HG03342 (cell line): ENCODE measurements at regions not wholly inside any gene's neighbourhood (a gene's known extent, or its start where the extent isn't known, plus 50 kb on each side); places are given as distances from the start of the nearest gene placed in this dataset.

Experiments used
- ATAC-seq: cut with Tn5 transposase; IDR thresholded peaks from one replicate; pipeline ENCODE4 v1.9.1; 2021; ENCODE audit warnings: mild to moderate bottlenecking, moderate library complexity; ENCODE audit not compliant: unreplicated experiment

- no peak for ATAC-seq
Measured at GRCh38 chr7:21084286-21084685, 297.6 kb upstream of the SP8 start.

GRCh38 chr7:21086688-21087087, 300.0 kb upstream of the SP8 start:
- no peak for ATAC-seq

DNA sequence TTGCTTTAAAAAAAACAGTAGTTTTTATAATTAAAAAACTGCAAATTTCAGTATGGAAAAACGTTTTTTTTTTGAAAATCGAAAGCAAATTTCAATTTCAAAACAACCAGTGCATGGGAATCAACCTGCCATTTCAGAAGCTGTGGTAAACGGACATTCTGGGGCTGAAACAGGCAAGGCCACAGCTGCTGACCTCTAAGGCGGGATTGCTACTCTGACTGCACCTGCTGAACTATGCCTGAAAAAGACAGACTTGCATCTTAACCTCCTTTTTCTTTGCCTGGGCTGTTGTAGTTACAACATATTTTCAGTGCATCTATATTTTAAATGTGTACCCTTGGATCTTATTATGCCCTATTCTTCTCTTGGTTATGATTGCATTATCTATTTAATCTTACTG, 303.0 kb upstream of the SP8 start:
- no peak for ATAC-seq

DNA sequence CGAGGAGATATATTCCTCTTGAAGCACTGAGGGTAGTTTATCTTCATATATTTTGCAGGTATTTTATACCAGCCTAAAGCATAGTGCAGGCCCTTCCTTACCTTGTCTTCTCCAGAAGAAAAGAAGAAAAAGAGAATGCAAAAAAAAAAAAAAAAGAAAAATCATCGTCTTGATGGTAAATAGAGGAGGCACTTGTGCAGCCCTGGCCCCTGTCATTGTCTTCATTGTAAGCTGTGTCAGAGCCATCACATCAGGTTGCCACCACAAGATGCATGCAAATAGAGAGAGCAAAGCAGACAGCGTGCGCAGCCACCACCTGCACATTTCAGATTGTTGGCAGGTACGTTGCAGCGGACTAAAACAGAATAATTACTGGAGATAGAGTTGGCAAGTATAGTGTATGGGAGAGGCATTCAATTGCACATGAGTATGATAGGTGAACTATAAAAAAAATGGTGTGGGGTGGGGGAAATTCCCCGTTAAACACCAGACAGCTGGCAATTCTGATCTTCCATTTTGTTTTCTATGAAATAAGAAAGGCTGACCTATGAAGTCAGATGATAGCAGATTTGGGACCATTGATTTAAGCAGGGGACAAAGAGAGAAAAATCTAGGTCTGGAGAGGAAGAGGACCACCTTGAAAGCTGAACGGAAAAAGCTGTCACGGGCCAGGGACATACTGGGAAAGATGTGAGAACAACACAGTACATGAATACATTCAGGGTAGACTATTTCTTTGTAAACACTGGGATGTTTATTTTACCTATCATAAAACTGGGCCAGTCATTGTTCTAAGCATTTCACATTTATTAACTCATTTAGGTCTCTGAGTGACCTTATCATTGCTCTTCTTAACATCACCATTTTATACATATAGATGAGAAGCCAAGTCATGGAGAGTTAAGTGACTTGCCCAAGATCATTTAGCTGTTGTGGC, 306.3 kb upstream of the SP8 start:
- no peak for ATAC-seq

- no peak for ATAC-seq
Measured at GRCh38 chr7:21094589-21094988, 307.9 kb upstream of the SP8 start.

- ATAC-seq, result no peak
Measured at GRCh38 chr7:21099432-21099831, 312.7 kb upstream of the SP8 start.

- no peak for ATAC-seq
Measured at GRCh38 chr7:21099955-21100354, 313.3 kb upstream of the SP8 start.

DNA sequence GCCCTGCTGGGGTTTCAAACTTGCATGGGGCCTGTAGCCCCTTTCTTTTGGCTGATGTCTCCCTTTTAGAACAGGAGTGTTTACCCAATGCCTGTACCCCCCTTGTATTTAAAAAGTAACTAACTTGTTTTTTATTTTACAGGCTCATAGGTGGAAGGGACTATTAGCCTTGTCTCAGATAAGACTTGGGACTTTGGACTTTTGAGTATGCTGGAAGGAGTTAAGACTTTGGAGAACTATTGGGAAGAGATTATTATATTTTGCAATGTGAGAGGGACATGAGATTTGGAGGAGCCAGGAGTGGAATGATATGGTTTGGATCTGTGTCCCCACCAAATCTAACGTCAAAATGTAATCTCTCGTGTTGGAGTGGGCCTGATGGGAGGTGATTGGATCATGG, 314.9 kb upstream of the SP8 start:
- ATAC-seq, result no peak

DNA sequence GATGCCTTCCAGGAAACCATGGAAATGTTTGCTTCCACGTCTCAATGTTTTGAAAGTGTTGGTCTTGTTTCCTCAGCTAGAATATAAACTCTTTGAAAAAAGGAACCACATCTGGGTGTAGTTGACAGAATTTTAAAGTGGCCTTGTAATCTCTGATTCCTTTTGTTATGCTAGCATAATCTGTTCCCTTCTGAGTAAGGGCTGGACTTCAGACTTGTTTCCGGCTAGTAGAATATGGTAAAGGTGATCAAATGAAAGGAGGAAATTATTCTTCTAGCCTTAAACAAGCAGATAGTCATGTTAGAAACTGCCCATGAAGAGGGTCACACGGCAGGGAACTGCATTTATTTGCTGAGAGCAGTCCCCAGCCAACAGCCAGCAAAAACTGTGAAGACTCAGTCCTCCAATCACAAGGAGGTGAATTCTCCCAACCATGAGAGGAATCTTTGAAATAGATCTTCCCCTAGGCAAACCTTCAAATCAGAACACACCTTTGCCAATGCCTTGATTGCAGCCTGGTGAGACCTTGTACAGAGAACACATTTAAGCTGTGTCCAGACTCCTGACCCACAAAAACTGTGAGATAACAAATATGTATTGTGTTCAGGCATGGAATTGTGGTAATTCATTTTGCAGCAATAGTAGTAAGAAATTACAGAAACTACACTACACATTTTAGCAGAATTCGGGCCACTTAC, 316.9 kb upstream of the SP8 start:
- no peak for ATAC-seq

DNA sequence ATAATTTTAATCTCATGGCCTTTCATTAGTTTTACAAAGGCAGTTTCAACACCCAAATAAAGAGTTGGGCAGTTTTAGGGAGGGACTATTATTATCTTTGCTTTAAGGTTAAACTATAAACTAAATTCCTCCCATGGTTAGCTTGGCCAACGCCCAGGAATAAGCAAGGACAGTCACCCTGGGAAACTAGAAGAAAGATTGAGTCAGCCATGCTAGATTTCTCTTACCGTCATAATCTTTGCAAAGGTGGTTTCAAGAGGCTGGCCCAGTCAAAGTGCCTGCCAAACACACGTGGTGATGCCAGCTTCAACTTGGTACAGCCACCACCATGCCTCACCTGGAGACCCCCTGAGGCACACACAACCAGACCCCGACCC, 317.4 kb upstream of the SP8 start:
- ATAC-seq, result no peak

DNA sequence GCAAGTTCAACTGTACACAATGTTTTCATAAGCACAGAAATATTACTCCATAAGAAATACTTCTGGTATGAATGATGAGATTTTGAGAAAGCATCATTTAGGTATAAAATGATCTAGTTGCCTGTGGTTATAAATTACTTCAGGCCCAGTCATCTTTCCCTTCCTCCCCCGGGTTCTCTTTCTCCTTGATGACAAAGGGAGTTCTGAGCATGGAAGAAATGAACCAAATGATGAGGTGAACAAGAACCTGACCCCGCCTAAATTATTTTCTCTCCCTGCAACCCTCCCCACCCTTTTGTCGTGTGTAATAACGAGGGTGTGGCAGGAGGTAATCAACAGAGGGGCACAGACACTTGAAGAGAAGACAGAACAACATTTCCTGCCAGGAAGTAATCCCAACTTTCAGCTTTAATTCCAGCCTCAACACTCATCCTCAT, 319.6 kb upstream of the SP8 start:
- no peak for ATAC-seq

GRCh38 chr7:21107101-21107500, 320.4 kb upstream of the SP8 start:
- no peak for ATAC-seq

DNA sequence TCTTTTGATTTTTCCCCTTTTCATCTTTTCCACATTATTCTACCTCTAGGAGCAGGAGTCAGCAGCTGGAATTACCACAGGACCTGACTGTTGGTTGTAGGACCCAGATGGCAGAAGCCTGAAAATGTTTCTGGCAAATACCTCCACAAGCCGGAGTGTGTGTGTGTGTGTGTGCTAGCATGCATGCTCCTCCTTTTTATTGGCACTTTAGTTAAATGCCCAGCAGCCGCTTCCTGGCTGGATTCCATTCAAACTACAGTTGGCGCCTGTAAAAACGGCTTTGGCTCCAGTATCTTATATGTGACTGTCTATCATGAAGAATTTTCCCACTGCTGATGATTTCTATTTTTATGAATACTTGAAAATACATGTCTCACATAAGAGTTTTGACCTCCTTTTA, 319.7 kb upstream of the SP4 start:
- no peak for ATAC-seq

DNA sequence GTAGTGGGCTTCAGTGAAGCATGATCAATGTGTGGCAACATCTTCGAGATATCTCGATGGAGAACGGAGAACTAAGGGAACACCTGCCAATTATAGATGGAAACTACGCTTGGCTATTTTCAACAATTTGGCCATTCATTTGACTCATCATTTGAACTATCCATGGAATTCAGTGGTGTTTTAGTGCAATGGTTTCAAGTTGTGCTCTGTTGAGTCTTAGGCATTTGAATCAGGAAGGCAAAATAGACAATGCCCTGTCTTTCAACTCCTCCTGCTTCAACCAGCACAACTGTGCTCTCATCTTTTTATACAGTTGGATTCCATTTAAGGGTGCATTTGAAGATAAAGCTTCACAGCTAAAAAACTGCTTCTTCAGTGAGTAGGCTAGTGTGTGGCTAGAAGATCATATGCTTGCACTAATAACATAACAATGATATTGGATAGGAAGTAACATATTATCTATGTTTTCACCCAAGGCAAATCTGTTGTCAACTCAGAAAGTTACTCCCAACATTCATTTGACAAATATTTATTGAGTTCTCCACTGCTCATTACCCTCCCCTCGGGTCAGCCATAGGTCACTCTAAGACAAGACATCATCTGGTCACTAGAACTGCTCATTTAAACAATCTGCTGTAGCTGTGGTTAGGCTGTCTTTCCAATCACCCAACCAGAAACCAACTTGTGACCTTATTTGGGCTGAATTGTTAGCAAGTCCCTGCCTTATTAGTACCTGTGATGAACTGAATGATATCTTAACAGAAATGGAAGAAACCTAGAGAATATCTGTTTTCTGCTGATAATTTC, 314.1 kb upstream of the SP4 start:
- ATAC-seq, result no peak

GRCh38 chr7:21123586-21123985, 304.3 kb upstream of the SP4 start:
- ATAC-seq, result no peak

DNA sequence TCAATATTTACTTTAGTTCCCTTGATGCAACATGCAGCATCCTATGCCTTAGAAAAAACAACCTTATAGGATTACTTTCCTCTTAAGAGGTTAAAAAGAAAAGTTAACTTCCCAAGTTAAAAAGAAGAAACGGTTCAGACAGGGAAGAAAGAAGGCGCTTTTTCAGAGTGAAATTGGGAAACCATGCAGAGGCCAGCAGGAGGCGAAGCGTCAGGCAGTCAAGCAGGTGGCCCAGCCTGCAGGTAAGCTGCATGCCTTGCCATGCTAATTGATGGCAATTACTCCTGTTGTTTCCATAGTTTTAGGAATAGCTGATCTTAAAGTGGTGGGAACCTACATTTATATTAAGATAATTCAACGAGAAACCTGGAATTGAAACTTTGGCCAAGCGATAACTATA, 302.6 kb upstream of the SP4 start:
- no peak for ATAC-seq

DNA sequence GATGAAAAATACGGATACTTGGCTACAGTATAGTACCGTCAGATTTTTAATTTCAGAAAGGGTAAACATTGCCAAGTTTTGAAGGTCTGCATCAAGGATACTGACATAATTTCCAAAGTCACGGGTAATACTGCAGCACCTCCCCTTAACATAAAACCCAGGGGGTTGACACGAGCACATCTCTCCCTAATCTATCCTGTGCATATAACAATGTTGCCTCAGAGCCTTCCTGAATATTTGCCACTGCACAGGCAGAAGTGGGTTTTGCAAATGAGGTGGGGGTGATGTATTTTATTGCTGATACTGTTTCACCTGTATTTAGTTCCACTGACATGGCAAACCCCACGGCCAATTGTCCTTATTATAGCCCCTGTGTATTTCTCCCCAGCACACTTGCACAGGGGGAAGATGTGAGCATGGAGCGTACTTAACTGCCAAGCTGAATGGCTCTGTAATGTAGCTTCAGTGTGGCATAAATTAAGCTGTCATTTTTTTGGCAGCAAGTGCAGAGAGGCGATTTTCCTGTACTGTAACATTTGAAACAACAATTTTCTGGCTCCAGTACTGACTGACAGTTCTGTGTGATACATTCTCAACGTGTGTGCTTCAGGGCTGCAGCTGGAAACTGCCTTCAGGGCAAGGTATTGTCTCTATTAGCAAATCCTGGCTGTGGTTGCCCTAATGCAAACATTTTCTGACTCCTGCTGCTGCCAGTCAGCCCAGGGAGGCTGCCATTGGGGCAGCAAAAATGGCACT, 299.6 kb upstream of the SP4 start:
- ATAC-seq, result no peak

GRCh38 chr7:21131897-21132296, 296.0 kb upstream of the SP4 start:
- ATAC-seq, result no peak

- ATAC-seq, result no peak
Measured at GRCh38 chr7:21134631-21135030, 293.3 kb upstream of the SP4 start.

DNA sequence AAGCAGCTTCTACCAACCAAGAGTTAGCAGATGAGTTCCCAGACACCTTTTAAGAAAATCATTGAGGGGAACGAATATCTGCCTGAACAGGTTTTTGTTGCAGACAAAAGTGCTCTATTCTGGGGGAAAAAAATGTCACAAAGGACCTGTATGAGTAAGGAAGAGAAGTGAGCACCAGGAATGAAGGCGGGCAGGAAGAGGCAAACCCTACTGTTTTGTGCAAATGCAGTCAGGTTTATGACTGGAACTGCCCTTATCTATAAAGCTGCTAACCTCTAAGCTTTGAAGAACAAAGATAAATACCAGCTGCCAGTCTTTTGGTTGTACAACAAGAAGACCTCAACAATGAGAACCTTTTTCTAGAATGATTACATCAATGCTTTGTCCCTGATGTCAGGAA, 292.4 kb upstream of the SP4 start:
- no peak for ATAC-seq

- no peak for ATAC-seq
Measured at GRCh38 chr7:21137640-21138039, 290.2 kb upstream of the SP4 start.
